Common myeloid progenitor, CD34-positive (primary cell): ENCODE measurements at regions not wholly inside any gene's neighbourhood (a gene's known extent, or its start where the extent isn't known, plus 50 kb on each side); places are given as distances from the start of the nearest gene placed in this dataset.

Source experiments
- CTCF ChIA-PET: fragments of 350-600 bp; sonication (Branson Sonifier 250); formaldehyde crosslinking; loops from one replicate; lab custom pipeline; 2021; ENCODE audit warnings: antibody characterized with exemption; lab: Charles Lee
- POLR2A ChIA-PET: fragments of 350-600 bp; sonication (Branson Sonifier 250); formaldehyde crosslinking; loops from one replicate; lab custom pipeline; 2021; ENCODE audit warnings: antibody characterized with exemption; lab: Charles Lee
- DNase-seq, 3 donors: peaks; one replicate each; pipeline versions ENCODE4 v3.0.0 to v3.0.0-alpha.2; 2013
- H3K27ac ChIP-seq, 2 experiments: 1 replicate in 1 of 2; 2 replicates in 1 of 2; pipeline ENCODE4 v1.7.0; 2013; ENCODE audit warnings: inconsistent platforms in 2 of 2, low read length in 2 of 2, mild to moderate bottlenecking in 2 of 2, low read depth in 1 of 2, moderate library complexity in 1 of 2; ENCODE audit not compliant: severe bottlenecking in 2 of 2, insufficient read depth in 1 of 2, poor library complexity in 1 of 2
- H3K27me3 ChIP-seq, 5 experiments: replicated peaks in 2 of 5; 1 replicate in 3 of 5; 2 replicates in 2 of 5; pipeline versions ENCODE4 v1.6.1 to v1.7.0; 2013; ENCODE audit warnings: low read length in 4 of 5, mild to moderate bottlenecking in 2 of 5, moderate library complexity in 2 of 5, inconsistent platforms in 1 of 5; ENCODE audit not compliant: insufficient read depth in 5 of 5, control insufficient read depth in 4 of 5
- H3K36me3 ChIP-seq, 4 experiments: 1 replicate in 2 of 4; 2 replicates in 2 of 4; pipeline versions ENCODE4 v1.6.1 to v1.7.0; 2013; ENCODE audit warnings: low read length in 3 of 4, control low read depth in 1 of 4, mild to moderate bottlenecking in 1 of 4; ENCODE audit not compliant: control insufficient read depth in 4 of 4, insufficient read depth in 4 of 4
- H3K4me1 ChIP-seq, 4 experiments: 1 replicate in 3 of 4; 2 replicates in 1 of 4; pipeline versions ENCODE4 v1.6.1 to v1.7.1; 2013; ENCODE audit warnings: low read length in 3 of 4, mild to moderate bottlenecking in 3 of 4, control low read depth in 1 of 4, inconsistent platforms in 1 of 4, moderate library complexity in 1 of 4; ENCODE audit not compliant: control insufficient read depth in 4 of 4, insufficient read depth in 4 of 4; ENCODE audit errors: control extremely low read depth in 1 of 4
- H3K4me3 ChIP-seq, 7 experiments: 1 replicate in 4 of 7; 2 replicates in 3 of 7; pipeline versions ENCODE4 v1.5.1 to v1.7.0; 2013; ENCODE audit warnings: mild to moderate bottlenecking in 7 of 7, low read length in 6 of 7, moderate library complexity in 6 of 7, inconsistent platforms in 2 of 7, low read depth in 2 of 7, control low read depth in 1 of 7; ENCODE audit not compliant: insufficient read depth in 4 of 7, control insufficient read depth in 1 of 7; ENCODE audit errors: extremely low read depth in 1 of 7
- H3K9me3 ChIP-seq, 5 experiments: 1 replicate in 4 of 5; 2 replicates in 1 of 5; pipeline versions ENCODE4 v1.6.1 to v1.7.1; 2013; ENCODE audit warnings: low read length in 4 of 5, mild to moderate bottlenecking in 2 of 5, inconsistent platforms in 1 of 5, low read depth in 1 of 5, moderate library complexity in 1 of 5; ENCODE audit not compliant: control insufficient read depth in 4 of 5, insufficient read depth in 2 of 5; ENCODE audit errors: control extremely low read depth in 1 of 5
- WGBS: methylation state at CpG from one replicate; pipeline ENCODE4 v1.1.5; 2013; ENCODE audit not compliant: insufficient coverage; 5-methylcytosine and 5-hydroxymethylcytosine counted together

GRCh38 chr22:48779211-48779643 lies 1048.4 kb downstream of the BRD1 start:
- ChIA-PET CTCF (no interaction called here), POLR2A (no interaction called here)
- H3K4me3 ChIP-seq: no peak overlapping the region
- H3K4me1 ChIP-seq: no peaks in the 10 kb centered on the region
- WGBS: 93% methylated on average over 19 of the region's 24 CpGs
- H3K27ac ChIP-seq: no peak overlapping the region
- no peaks in the 10 kb centered on the region for H3K27me3 ChIP-seq
- no peaks in the 10 kb centered on the region for H3K36me3 ChIP-seq
- no peak for DNase-seq
- H3K9me3 ChIP-seq: peaks cover 0 to 23% (median 11%) of the 10 kb centered on the region in 5 experiments

DNA sequence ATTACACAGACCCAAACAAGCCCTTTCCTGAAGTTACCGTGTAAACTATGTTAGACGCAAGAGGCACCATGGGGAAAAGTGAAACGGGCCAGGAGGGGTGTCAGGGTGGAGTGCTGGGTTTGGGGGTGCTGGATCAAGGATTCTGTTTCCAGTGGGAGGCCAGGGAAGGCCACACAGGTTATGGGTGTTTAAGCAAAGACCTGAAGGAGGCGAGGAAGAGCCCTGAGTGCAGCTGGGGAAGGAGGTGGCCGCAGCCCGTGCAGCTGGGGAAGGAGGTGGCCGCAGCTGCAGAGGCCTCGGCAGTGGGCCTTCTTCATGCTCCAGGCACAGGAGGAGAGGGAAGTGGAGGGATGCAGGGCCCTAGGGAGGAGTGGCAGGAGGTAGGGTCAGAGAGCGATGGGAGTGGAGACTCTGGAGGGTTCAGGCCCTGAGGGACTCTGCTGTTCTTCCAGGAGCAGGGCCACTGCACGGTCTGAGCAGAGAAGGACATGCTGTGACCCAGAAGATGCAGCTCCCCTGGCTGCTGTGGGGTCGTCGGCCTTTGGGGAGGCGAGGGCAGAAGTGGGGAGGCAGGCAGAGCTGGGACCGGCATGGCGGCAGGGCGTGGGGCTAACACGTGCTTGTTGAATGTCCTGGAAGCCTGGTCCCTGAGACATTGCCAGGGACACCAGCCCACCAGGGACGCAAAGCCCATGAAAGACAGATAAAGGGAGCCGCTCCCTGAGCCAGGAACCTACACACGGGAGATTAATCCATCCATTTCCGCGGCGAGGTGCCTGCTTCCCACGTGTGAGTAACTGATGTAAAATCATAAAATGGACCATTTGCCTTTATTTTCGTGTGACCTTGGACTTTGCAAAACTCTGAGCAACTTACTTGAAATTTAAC lies 1049.1 kb downstream of the BRD1 start:
- ChIA-PET CTCF (no interaction called here), POLR2A (no interaction called here)
- Histone ChIP-seq H3K9me3 (peaks cover 0 to 23% (median 13%) of the 10 kb centered on the region in 5 experiments), H3K27me3 (no peaks in the 10 kb centered on the region), H3K27ac (no peak overlapping the region), H3K4me3 (no peak overlapping the region), H3K36me3 (no peaks in the 10 kb centered on the region), H3K4me1 (no peaks in the 10 kb centered on the region)
- WGBS: 96% methylated on average over 21 of the region's 25 CpGs
- DNase-seq: no peak

DNA sequence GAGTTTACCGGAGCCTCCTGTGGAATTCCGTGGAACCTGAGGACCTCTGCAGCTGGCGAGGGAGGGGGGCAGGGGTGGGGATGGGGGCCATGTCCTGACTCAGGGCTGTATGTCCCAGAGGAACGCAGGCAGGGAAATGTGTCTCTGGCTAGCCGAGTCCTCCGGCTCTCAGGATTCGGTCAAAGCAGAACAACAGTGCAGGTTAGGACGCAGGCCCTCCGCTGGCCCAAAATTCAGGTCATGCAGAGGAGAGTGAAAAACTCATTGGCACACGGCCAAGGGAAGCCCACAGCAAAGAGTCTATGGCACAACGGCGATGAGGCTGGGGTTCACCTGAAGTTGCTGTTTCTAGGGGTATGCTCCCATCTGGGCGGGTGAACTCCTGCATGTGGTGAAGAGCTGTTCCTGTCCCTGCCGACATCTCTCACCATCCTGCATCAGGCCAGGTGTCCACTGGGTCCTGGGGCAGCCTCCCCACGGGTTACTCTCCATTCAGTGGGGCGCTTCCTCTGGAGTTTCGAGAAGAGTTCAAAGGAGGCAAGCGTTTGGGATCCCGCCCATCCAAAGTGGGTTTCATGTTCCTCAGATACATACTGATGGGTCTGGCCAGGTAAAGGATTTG lies 1055.3 kb downstream of the BRD1 start:
- Histone ChIP-seq H3K4me1 (no peaks in the 10 kb centered on the region), H3K36me3 (no peaks in the 10 kb centered on the region), H3K9me3 (peaks cover 5 to 21% (median 11%) of the 10 kb centered on the region in 5 experiments), H3K27me3 (peaks cover 0 to 2% (median 0%) of the 10 kb centered on the region in 5 experiments), H3K27ac (no peak overlapping the region), H3K4me3 (no peak overlapping the region)
- DNase-seq: no peak
- WGBS: 80% methylated on average over 18 of the region's 19 CpGs
- POLR2A ChIA-PET: no interaction called here
- CTCF ChIA-PET: no interaction called here

DNA sequence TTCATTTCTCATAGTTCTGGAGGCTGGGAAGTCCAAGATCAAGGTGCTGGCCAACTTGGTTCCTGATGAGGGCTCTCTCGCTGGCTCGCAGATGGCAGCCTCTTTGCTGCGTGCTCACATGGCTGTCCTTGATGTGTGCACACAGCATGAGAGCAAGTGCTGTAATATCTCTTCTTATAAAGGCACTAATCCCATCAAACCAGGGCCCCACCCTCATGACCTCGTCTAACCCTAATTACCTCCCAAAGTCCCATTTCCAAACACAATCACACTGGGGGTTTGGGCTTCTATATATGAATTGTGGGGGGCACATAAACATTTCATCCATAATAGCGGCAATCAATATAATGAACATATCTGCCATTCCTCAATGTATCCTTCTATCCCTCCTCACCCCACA lies 1062.1 kb downstream of the BRD1 start:
- no peaks in the 10 kb centered on the region for H3K36me3 ChIP-seq
- H3K9me3 ChIP-seq: peaks cover 0 to 16% (median 6%) of the 10 kb centered on the region in 5 experiments
- no peak for DNase-seq
- H3K4me1 ChIP-seq: no peaks in the 10 kb centered on the region
- CTCF ChIA-PET: no interaction called here
- H3K27me3 ChIP-seq: peaks cover 0 to 5% (median 0%) of the 10 kb centered on the region in 5 experiments
- no peak overlapping the region for H3K4me3 ChIP-seq
- no peak overlapping the region for H3K27ac ChIP-seq
- POLR2A ChIA-PET: interaction anchor here (0.6 kb wide), 1 partner anchor 274 kb away, joined by 3 read pairs; no protein-coding TSS in a partner anchor
- 100% methylated on average over 2 of the region's 5 CpGs for WGBS

GRCh38 chr22:48761546-48761945 lies 1066.1 kb downstream of the BRD1 start:
- Histone ChIP-seq H3K4me1 (no peaks in the 10 kb centered on the region), H3K27me3 (peaks cover 0 to 3% (median 0%) of the 10 kb centered on the region in 5 experiments), H3K27ac (no peak overlapping the region), H3K36me3 (no peaks in the 10 kb centered on the region), H3K4me3 (no peak overlapping the region), H3K9me3 (peaks cover 0 to 4% (median 0%) of the 10 kb centered on the region in 5 experiments)
- WGBS: 95% methylated on average over 14 of the region's 14 CpGs
- CTCF ChIA-PET: no interaction called here
- DNase-seq: no peak
- POLR2A ChIA-PET: no interaction called here

DNA sequence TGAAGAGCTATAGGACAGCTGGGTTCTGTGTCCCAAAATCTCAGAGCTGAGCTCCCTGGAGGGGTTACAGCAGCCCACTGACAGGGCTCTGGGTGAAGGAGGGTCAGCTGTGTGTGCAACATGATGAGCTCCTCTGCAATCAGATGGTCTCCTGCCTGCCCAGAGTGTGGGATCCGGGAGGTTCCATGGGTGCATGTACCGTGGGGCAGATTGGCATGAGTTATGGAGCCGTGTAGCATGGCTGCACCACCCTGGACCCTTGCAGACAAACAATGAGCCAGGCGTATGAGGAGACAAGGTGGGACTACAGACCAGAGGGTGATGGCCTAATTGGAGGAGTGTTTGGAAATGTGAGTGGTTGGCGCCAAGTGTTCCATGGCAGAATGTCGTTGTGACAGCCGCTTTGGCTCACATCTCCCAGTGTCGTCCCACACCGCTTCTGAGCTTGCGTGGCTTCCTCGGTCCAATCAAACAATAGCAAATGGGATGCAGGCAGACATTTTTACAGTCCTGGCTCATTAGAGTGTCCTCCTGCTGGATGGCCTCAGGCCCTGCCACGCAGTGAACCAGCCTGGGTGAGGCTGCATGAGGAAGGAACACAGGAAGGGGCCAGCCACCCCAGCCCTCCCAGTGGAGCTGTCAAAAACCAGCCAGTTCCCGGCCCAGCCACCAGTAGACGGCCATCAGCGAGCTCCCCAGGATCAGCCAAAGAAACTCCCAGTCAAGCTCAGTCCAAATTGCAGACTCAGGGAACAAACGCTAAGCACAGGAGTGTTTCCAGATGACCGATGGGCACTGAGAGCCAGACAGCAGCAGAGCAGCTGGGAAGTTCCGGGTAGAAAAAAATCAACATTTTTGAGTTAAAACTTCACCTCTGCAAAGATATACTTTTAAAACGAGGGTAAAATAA lies 1066.9 kb downstream of the BRD1 start:
- ChIA-PET POLR2A (no interaction called here), CTCF (no interaction called here)
- Histone ChIP-seq H3K4me3 (no peak overlapping the region), H3K4me1 (no peaks in the 10 kb centered on the region), H3K27ac (no peak overlapping the region), H3K27me3 (peaks cover 0 to 3% (median 0%) of the 10 kb centered on the region in 5 experiments), H3K9me3 (peaks cover 0 to 4% (median 0%) of the 10 kb centered on the region in 5 experiments), H3K36me3 (no peaks in the 10 kb centered on the region)
- 82% methylated on average over 14 of the region's 19 CpGs for WGBS
- no peak for DNase-seq
